Gastrocnemius medialis (tissue), 4 donors: ENCODE measurements at regions not wholly inside any gene's neighbourhood (a gene's known extent, or its start where the extent isn't known, plus 50 kb on each side); places are given as distances from the start of the nearest gene placed in this dataset.

Experiments
- CTCF ChIP-seq, 5 experiments: fragments of 450-650 bp in 3 of 5; fragments of 200-600 bp in 2 of 5; sonication (generic) in 2 of 5; IDR thresholded peaks in 4 of 5; conservative IDR thresholded peaks in 1 of 5; 1 replicate in 4 of 5; 2 replicates in 1 of 5; pipeline ENCODE4 v1.5.1; 2016 to 2019; ENCODE audit warnings: antibody characterized with exemption in 5 of 5, mild to moderate bottlenecking in 3 of 5, moderate library complexity in 3 of 5
- POLR2A ChIP-seq, 2 donors: fragments of 450-650 bp; IDR thresholded peaks; one replicate each; pipeline ENCODE4 v1.6.1; 2017; ENCODE audit warnings: antibody characterized with exemption in 2 of 2, mild to moderate bottlenecking in 2 of 2, moderate library complexity in 2 of 2

- TF ChIP-seq CTCF (IDR thresholded peaks at IDR 0.05 in 4 of 5, conservative IDR thresholded peaks at IDR 0.05 in 1 of 5) (no peak), POLR2A (IDR thresholded peaks at IDR 0.05) (no peak)
Measured at GRCh38 chr9:119852390-119852789, 483.2 kb upstream of the BRINP1 start.
